Peyer's patch (tissue), 4 donors: ENCODE measurements at regions not wholly inside any gene's neighbourhood (a gene's known extent, or its start where the extent isn't known, plus 50 kb on each side); places are given as distances from the start of the nearest gene placed in this dataset.

Experiments
- CTCF ChIP-seq, 6 experiments: fragments of 450-650 bp in 4 of 6; fragments of 200-600 bp in 2 of 6; sonication (generic) in 1 of 6; IDR thresholded peaks; one replicate each; pipeline ENCODE4 v1.5.1; 2017 to 2019; ENCODE audit warnings: antibody characterized with exemption in 6 of 6, mild to moderate bottlenecking in 3 of 6, moderate library complexity in 1 of 6
- POLR2A ChIP-seq, 2 donors: fragments of 450-650 bp; IDR thresholded peaks; one replicate each; pipeline ENCODE4 v1.5.1; 2017; ENCODE audit warnings: antibody characterized with exemption in 2 of 2, mild to moderate bottlenecking in 2 of 2, moderate library complexity in 2 of 2

GRCh38 chr4:96039803-96040436, 200.0 kb downstream of the PDHA2 start:
- TF ChIP-seq CTCF (IDR thresholded peaks at IDR 0.05) = no peak
- no peak for TF ChIP-seq POLR2A (IDR thresholded peaks at IDR 0.05)
